GM18870 (cell line): ENCODE measurements at regions not wholly inside any gene's neighbourhood (a gene's known extent, or its start where the extent isn't known, plus 50 kb on each side); places are given as distances from the start of the nearest gene placed in this dataset.

Experiments used
- ATAC-seq: cut with Tn5 transposase; IDR thresholded peaks from one replicate; pipeline ENCODE4 v1.9.1; 2021; ENCODE audit warnings: moderate library complexity; ENCODE audit not compliant: unreplicated experiment

- ATAC-seq, result no peak
Measured at GRCh38 chr13:44117816-44118215, 238.1 kb downstream of the LACC1 start.

- no peak for ATAC-seq
Measured at GRCh38 chr13:44118881-44119280, 239.2 kb downstream of the LACC1 start.

GRCh38 chr13:44120043-44120442 is 240.3 kb downstream of the LACC1 start:
- ATAC-seq, result no peak

- ATAC-seq, result no peak
Measured at GRCh38 chr13:44120849-44121755, 241.4 kb downstream of the LACC1 start.

GRCh38 chr13:44124352-44124751 is 244.6 kb downstream of the LACC1 start:
- ATAC-seq, result no peak

GRCh38 chr13:44125943-44126469 is 246.3 kb downstream of the LACC1 start:
- no peak for ATAC-seq

- ATAC-seq, result no peak
Measured at GRCh38 chr13:44128552-44129001, 245.0 kb upstream of the SERP2 start.

GRCh38 chr13:44129418-44129817 is 244.2 kb upstream of the SERP2 start:
- no peak for ATAC-seq

GRCh38 chr13:44131069-44131614 is 242.5 kb upstream of the SERP2 start:
- ATAC-seq, result no peak

GRCh38 chr13:44132710-44133109 is 240.9 kb upstream of the SERP2 start:
- no peak for ATAC-seq

- no peak for ATAC-seq
Measured at GRCh38 chr13:44133626-44134025, 240.0 kb upstream of the SERP2 start.

GRCh38 chr13:44135566-44135965 is 238.1 kb upstream of the SERP2 start:
- ATAC-seq, result no peak

- ATAC-seq, result no peak
Measured at GRCh38 chr13:44136696-44137268, 236.8 kb upstream of the SERP2 start.

GRCh38 chr13:44137466-44137865 is 236.2 kb upstream of the SERP2 start:
- no peak for ATAC-seq

- no peak for ATAC-seq
Measured at GRCh38 chr13:44140146-44140545, 233.5 kb upstream of the SERP2 start.

GRCh38 chr13:44140888-44141724 is 232.5 kb upstream of the SERP2 start:
- ATAC-seq, result no peak

- ATAC-seq, result peak; percentile 96
Measured at GRCh38 chr13:44141725-44142539, 231.7 kb upstream of the SERP2 start.

- no peak for ATAC-seq
Measured at GRCh38 chr13:44142540-44142867, 231.1 kb upstream of the SERP2 start.

GRCh38 chr13:44142941-44143665 is 230.5 kb upstream of the SERP2 start:
- no peak for ATAC-seq

GRCh38 chr13:44146138-44146537 is 227.5 kb upstream of the SERP2 start:
- no peak for ATAC-seq
